ENCODE measurements at regions not wholly inside any gene's neighbourhood (a gene's known extent, or its start where the extent isn't known, plus 50 kb on each side); places are given as distances from the start of the nearest gene placed in this dataset.
"Not testable (repeated sequence)": the region's sequence is repeated elsewhere in the genome, so short reads cannot be mapped to it uniquely, and the experiment has no call there.

GRCh38 chr6:165766457-165766856 is 103.4 kb upstream of the PDE10A start:
- H3K4me3 ChIP-seq (ENCODE audit: low read depth, low read length): no peak overlapping the region
- in situ Hi-C loops (cut with HindIII; ENCODE audit: low sequenced_read_pairs): no loop called here
- no peak for TF ChIP-seq CTCF (IDR thresholded peaks at IDR 0.05; ENCODE audit: low read depth, low read length)
- DNase-seq (ENCODE audit: low read depth, low spot score): peak; percentile 40

- no peak overlapping the region for H3K4me3 ChIP-seq (ENCODE audit: low read depth, low read length)
- TF ChIP-seq CTCF (IDR thresholded peaks at IDR 0.05; ENCODE audit: low read depth, low read length): no peak
- in situ Hi-C loops (cut with HindIII; ENCODE audit: low sequenced_read_pairs): no loop called here
- DNase-seq (ENCODE audit: low read depth, low spot score): no peak
Measured at GRCh38 chr6:165766026-165766425, 103.0 kb upstream of the PDE10A start.

- DNase-seq (ENCODE audit: low read depth, low spot score); in situ Hi-C loops (cut with HindIII; ENCODE audit: low sequenced_read_pairs); H3K4me3 ChIP-seq (ENCODE audit: low read depth, low read length): not testable (repeated sequence)
Measured at GRCh38 chr6:165765256-165765655, 102.2 kb upstream of the PDE10A start.

- in situ Hi-C loops (cut with HindIII; ENCODE audit: low sequenced_read_pairs): no loop called here
- DNase-seq (ENCODE audit: low read depth, low spot score): no peak
- no peak for TF ChIP-seq CTCF (IDR thresholded peaks at IDR 0.05; ENCODE audit: low read depth, low read length)
- no peak overlapping the region for H3K4me3 ChIP-seq (ENCODE audit: low read depth, low read length)
Measured at GRCh38 chr6:165762876-165763275, 99.8 kb upstream of the PDE10A start.

- in situ Hi-C loops (cut with HindIII; ENCODE audit: low sequenced_read_pairs): no loop called here
- no peak for DNase-seq (ENCODE audit: low read depth, low spot score)
- H3K4me3 ChIP-seq (ENCODE audit: low read depth, low read length): no peak overlapping the region
- TF ChIP-seq CTCF (IDR thresholded peaks at IDR 0.05; ENCODE audit: low read depth, low read length): no peak
Measured at GRCh38 chr6:165762125-165762524, 99.1 kb upstream of the PDE10A start.

GRCh38 chr6:165760803-165761185 is 97.8 kb upstream of the PDE10A start:
- no peak for TF ChIP-seq CTCF (IDR thresholded peaks at IDR 0.05; ENCODE audit: low read depth, low read length)
- in situ Hi-C loops (cut with HindIII; ENCODE audit: low sequenced_read_pairs): no loop called here
- H3K4me3 ChIP-seq (ENCODE audit: low read depth, low read length): no peak overlapping the region
- DNase-seq (ENCODE audit: low read depth, low spot score): no peak

- in situ Hi-C loops (cut with HindIII; ENCODE audit: low sequenced_read_pairs): no loop called here
- no peak for DNase-seq (ENCODE audit: low read depth, low spot score)
- no peak for TF ChIP-seq CTCF (IDR thresholded peaks at IDR 0.05; ENCODE audit: low read depth, low read length)
- H3K4me3 ChIP-seq (ENCODE audit: low read depth, low read length): no peak overlapping the region
Measured at GRCh38 chr6:165760126-165760802, 97.2 kb upstream of the PDE10A start.
